ENCODE measurements at regions not wholly inside any gene's neighbourhood (a gene's known extent, or its start where the extent isn't known, plus 50 kb on each side); places are given as distances from the start of the nearest gene placed in this dataset.

DNA sequence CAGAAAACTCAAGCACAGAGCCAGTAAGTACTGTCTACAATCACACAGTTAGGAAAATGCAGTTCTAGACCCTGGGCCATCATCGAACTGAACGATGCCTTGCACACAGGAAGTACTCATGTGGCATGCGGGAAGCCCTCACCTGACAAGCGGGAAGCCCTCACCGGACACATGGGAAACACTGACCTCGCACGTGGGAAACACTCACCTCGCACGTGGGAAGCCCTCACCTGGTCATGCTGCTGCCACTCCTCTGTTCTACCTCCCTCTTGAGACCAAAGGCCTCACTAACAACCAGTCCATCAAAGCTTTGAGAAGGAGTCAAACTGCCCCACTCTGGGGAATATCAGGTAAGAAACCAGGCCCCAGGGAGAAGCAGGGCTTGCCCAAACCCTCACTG, 105.6 kb upstream of the PTPRT start:
- Histone ChIP-seq H3K4me3 (replicated peaks; ENCODE audit: insufficient read depth, low read length) (no peak overlapping the region), H3K27ac (replicated peaks) (no peak overlapping the region), H3K27me3 (ENCODE audit: insufficient read depth, poor library complexity, severe bottlenecking) (no peaks in the 10 kb centered on the region)
- no peak for DNase-seq (ENCODE audit: low read depth in 1 of 2, low spot score in 1 of 2)
- TF ChIP-seq GABPA (IDR thresholded peaks at IDR 0.05; ENCODE audit: low read depth) (no peak), SPI1 (IDR thresholded peaks at IDR 0.05; ENCODE audit: borderline replicate concordance, low read depth) (no peak), POLR2AphosphoS5 (IDR thresholded peaks at IDR 0.05; ENCODE audit: low read depth) (no peak)
- TF ChIP-seq, protein P1, sequence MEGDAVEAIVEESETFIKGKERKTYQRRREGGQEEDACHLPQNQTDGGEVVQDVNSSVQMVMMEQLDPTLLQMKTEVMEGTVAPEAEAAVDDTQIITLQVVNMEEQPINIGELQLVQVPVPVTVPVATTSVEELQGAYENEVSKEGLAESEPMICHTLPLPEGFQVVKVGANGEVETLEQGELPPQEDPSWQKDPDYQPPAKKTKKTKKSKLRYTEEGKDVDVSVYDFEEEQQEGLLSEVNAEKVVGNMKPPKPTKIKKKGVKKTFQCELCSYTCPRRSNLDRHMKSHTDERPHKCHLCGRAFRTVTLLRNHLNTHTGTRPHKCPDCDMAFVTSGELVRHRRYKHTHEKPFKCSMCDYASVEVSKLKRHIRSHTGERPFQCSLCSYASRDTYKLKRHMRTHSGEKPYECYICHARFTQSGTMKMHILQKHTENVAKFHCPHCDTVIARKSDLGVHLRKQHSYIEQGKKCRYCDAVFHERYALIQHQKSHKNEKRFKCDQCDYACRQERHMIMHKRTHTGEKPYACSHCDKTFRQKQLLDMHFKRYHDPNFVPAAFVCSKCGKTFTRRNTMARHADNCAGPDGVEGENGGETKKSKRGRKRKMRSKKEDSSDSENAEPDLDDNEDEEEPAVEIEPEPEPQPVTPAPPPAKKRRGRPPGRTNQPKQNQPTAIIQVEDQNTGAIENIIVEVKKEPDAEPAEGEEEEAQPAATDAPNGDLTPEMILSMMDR (IDR thresholded peaks at IDR 0.05; ENCODE audit: insufficient read depth, low read length) = no peak
- TF ChIP-seq, protein P2, sequence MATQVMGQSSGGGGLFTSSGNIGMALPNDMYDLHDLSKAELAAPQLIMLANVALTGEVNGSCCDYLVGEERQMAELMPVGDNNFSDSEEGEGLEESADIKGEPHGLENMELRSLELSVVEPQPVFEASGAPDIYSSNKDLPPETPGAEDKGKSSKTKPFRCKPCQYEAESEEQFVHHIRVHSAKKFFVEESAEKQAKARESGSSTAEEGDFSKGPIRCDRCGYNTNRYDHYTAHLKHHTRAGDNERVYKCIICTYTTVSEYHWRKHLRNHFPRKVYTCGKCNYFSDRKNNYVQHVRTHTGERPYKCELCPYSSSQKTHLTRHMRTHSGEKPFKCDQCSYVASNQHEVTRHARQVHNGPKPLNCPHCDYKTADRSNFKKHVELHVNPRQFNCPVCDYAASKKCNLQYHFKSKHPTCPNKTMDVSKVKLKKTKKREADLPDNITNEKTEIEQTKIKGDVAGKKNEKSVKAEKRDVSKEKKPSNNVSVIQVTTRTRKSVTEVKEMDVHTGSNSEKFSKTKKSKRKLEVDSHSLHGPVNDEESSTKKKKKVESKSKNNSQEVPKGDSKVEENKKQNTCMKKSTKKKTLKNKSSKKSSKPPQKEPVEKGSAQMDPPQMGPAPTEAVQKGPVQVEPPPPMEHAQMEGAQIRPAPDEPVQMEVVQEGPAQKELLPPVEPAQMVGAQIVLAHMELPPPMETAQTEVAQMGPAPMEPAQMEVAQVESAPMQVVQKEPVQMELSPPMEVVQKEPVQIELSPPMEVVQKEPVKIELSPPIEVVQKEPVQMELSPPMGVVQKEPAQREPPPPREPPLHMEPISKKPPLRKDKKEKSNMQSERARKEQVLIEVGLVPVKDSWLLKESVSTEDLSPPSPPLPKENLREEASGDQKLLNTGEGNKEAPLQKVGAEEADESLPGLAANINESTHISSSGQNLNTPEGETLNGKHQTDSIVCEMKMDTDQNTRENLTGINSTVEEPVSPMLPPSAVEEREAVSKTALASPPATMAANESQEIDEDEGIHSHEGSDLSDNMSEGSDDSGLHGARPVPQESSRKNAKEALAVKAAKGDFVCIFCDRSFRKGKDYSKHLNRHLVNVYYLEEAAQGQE (IDR thresholded peaks at IDR 0.05; ENCODE audit: insufficient replicate concordance, low read depth) = no peak

DNA sequence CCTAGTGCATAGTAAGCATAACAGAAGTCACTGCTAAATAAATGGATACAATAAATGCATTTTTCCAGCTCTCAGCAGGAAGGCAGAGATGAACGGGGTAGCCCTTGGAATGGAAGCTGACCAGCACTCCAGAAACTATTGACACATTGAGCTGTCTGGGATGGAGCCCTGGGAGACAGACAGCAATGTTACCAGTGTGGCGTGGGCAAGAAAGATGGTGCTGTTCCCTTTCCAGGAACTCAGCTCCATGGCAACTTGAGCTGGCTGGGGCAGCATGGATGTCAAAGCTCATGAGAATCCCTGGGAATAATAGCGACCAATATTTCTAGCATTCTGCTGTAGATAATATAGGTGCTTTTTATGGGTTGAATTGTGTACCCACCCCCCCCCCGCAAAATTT, 104.3 kb upstream of the PTPRT start:
- no peak overlapping the region for H3K4me3 ChIP-seq (replicated peaks; ENCODE audit: insufficient read depth, low read length)
- H3K27me3 ChIP-seq (ENCODE audit: insufficient read depth, poor library complexity, severe bottlenecking) = no peaks in the 10 kb centered on the region
- TF ChIP-seq, protein P2 (IDR thresholded peaks at IDR 0.05; ENCODE audit: insufficient replicate concordance, low read depth) = no peak
- no peak for TF ChIP-seq GABPA (IDR thresholded peaks at IDR 0.05; ENCODE audit: low read depth)
- DNase-seq (ENCODE audit: low read depth in 1 of 2, low spot score in 1 of 2) = no peak
- no peak overlapping the region for H3K27ac ChIP-seq (replicated peaks)

DNA sequence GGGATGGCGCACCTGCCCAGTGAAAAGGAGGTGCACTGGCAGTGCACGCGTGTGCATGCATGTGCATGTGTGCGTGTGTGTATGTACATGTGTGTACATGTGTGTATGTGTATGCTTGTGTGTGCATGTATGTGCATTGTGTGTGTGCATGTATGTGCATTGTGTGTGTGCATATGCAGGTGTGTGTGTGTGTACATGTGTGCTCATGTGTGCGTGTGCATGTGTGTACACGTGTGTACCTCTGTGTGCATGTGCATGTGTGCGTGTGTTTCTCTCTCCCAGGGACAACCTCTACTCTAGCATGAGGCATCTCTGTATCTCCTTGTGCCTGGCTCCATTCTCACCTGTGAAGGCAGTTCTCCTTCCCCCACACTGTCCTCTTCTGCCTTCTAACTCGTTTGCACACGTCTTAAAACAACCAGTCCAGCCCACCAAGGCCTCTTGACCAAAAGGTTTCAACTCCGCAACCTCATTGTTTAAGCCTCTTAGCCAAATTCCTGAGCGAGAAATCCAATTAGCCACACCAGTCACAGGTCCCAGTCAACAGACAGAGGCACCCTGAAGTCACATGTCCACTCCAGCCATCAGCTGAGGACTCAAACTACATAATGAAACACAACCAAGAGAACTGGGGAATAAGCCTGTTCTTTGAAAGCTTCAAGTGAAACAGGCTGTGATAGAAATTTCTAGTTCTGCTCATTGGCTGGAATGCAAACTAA, 103.5 kb upstream of the PTPRT start:
- no peak for DNase-seq (ENCODE audit: low read depth in 1 of 2, low spot score in 1 of 2)
- TF ChIP-seq GABPA (IDR thresholded peaks at IDR 0.05; ENCODE audit: low read depth) = no peak
- TF ChIP-seq, protein P2 (IDR thresholded peaks at IDR 0.05; ENCODE audit: insufficient replicate concordance, low read depth) = no peak
- TF ChIP-seq, protein P1 (IDR thresholded peaks at IDR 0.05; ENCODE audit: insufficient read depth, low read length) = no peak
- no peak for TF ChIP-seq SPI1 (IDR thresholded peaks at IDR 0.05; ENCODE audit: borderline replicate concordance, low read depth)
- no peak for TF ChIP-seq POLR2AphosphoS5 (IDR thresholded peaks at IDR 0.05; ENCODE audit: low read depth)

More for the DNA sequence above, 103.5 kb upstream of the PTPRT start:
- Histone ChIP-seq H3K4me3 (replicated peaks; ENCODE audit: insufficient read depth, low read length) (no peak overlapping the region), H3K27ac (replicated peaks) (no peak overlapping the region), H3K27me3 (ENCODE audit: insufficient read depth, poor library complexity, severe bottlenecking) (no peaks in the 10 kb centered on the region)

Data from HL-60 (cell line).